NCI-H510A (cell line): ENCODE measurements at regions not wholly inside any gene's neighbourhood (a gene's known extent, or its start where the extent isn't known, plus 50 kb on each side); places are given as distances from the start of the nearest gene placed in this dataset.
A peak's percentile ranks its signal among the peaks of the same experiment; 100 is the strongest.

Experiments
- DNase-seq: peaks from one replicate; lab custom pipeline; 2025; lab: John Stamatoyannopoulos, UW

DNA sequence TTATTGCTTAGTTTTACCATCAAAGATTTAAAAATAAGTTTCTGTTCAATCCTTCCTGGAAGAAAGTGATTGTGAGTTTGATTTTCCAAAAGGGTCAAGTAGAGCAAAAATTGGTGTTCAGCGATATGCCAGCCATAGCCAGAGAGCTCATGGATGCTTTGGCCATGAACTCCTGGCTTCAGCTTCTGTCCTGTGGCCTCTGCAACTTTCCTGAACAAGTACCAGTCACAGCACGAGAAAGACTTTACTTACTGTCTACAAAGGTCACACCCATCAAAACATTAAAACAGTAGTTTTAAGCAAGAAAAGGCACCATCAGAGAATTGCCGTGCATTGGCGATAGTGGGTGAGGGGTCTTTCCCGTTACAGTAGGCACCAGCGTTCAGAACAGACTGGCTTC, 753.0 kb upstream of the SGCG start:
- DNase-seq: no peak

DNA sequence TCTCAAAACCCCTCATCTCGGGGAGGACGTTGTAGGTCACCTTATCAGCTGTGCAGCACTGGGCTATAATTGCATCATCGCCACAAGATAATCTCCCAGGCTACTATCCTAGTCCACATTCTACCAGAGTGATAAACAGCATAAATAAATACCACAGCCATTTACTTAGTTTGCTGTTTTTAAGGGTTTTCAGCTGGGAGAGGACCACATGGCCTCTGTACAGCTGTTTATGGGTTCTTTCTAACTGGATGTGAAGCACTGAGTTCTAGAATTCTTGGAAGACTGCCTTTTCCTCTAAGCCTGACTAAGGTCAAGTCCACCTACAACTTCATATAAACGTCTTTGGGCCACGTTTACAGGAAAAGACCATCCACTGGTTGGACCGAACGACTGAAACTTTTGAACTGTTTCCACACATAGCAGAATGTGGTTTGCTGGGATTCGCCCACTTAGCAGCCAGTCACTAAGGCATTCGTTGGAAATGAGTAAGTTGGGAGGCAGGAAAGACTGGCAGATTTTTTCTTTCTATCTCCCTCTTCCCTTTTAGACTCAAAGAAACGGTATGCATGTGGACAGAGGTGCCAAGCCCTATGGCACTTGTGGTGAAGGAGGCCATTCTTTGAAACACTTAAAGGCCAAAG, 752.5 kb upstream of the SGCG start:
- no peak for DNase-seq

DNA sequence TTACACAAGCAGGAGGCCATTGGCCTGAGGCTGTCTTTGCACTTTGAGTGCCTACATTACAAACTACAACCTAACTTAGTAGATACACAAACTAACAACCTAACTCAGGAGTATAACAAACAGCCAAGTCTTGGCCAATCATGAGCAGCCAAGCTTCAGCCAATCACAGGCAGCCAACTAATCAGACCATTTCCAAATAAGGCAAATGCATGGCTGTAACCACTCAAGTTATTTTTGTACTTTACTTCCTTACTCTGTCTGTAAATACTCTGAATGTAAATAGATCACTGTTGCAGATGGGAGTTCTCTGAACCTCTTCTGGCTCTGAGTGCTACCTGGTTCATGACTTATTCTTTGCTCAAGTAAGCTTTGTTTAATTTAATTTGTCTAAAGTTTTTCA, 748.1 kb upstream of the SGCG start:
- no peak for DNase-seq

DNA sequence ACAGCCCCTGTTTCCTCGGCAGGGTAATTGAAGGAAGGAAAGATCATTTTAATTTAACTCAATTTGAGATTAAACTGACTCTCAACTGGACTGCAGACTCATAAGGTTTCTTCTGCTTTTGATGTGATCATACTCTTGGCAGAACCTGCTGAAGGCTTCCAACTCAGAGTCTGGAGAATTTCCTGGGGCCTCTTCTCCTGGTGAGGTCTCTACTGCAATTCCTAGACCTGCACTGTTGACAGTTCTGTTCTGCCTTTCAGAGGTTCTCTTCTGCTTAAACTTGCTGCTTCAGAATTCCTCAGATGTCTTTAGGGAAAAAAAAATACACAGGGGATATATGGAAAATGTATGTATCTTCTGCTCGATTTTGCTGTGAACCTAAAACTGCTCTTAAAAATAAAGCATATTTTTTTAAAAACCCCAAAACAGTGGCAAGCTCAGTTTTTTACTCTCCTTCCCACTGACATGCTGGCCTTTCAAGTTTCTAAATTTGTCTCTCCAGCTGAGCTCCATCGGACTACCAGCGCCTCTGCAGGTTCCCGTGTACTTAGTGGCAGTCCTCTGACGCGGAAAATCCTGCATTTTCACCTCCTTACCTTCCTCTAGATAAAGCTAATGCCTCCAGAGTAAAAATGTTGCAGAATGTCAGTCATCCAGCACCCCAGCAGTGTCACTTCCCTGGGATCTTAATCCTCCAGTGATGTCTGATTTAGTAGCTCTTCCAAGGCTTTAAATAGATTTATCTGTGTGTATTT, 733.5 kb upstream of the SGCG start:
- no peak for DNase-seq

DNA sequence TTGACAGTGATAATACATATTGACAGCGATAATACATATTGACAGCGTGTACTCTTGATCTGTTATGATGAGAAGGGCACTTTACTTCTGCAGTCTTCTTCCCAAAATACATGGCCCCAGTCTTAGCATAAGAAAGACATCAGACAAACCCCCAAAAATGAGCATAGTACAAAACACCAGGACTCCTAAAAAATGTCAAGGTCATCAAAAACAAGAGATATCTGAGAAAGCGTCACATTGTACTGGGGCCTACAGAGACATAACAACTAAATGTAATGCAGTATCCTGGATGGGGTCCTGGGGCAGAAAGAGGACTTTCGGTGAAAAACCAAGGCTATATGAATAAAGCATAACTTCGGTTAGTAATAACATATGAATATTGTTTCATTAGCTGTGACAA, 731.5 kb upstream of the SGCG start:
- no peak for DNase-seq

DNA sequence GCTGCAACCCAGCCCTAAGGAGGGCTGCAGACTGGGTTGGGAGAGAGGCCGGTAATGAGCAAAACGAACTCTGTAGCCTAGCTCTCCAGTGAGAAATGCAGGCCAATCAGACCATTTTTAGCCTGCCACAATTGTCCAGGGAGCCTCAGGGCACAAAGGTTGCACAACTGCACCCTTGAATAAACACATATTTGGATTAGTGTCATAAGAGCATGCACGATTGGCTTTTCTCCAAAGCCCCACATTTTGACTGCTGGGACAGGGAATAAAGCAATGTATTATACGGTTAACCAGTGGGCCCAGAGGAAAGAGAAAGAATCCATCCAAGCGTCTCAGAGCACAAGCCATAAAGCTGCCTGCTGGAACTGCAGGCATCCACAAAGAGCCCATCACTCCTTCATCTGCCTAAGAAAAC, 729.4 kb upstream of the SGCG start:
- DNase-seq: no peak

DNA sequence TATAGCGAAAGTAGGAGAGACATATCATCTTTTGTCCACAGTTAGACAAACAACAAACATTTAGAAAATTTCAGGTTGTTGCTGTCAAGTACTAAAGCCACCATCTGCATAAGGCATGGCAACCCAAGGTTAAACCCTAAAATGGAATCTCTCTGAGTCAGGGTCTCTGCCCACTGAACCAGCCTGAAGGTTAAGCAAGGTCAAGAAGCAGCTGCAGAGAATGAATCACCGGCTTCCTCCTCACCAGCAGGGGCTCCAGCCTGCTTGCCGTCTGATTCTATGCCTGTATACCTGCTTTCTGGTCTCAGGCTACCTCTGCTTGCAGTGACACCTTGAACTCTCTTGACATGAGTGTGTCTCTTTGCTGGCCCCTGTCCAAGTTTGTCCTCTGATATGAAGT, 726.2 kb upstream of the SGCG start:
- no peak for DNase-seq

DNA sequence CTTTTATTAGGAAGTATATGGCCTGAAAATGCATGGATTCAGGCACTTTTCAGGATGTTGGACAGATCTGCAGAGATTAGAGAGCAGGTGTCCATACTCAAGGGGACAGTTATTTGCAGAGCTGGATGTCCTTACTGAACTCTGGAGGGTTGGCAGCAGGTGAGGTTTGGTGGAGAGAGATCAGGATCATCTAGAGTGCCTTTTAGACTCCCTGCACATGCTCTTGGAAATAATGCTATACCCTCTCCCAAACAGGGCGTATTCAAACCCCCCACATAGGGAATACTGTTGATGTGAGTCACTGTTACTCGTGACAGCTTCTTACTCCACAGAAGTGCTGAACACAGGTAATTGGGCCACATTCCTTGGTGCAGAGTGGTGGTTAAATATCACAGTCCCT, 725.7 kb upstream of the SGCG start:
- peak; percentile 22 for DNase-seq

DNA sequence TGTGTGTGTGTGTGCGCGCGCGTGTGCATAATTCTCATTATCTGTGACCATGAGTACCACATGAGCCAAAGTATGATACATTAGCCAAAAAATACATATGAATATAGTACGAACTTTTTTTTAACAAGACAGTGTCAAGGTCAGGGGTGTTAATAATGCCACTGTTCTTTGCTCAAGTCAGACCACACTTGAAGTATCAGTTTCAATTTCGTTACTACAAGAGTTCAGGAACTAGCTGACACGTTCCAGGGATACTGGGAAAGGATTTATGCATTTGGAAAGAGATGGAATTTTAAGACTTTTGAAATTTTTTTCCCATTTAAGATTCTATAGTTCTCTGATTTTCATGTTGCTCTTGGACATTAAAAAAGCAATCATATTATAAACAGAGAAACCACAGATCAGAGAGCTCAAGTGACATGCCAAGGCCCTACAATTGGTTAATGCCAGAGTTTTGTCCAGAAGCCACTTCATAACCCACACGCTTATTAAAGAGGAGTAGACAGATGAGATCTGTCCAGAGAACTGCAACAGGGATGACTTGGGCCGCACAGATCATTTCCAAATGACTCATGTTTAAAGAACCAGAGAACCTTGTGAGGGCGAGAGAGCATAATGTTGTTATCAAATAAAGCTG, 718.8 kb upstream of the SGCG start:
- DNase-seq: no peak

DNA sequence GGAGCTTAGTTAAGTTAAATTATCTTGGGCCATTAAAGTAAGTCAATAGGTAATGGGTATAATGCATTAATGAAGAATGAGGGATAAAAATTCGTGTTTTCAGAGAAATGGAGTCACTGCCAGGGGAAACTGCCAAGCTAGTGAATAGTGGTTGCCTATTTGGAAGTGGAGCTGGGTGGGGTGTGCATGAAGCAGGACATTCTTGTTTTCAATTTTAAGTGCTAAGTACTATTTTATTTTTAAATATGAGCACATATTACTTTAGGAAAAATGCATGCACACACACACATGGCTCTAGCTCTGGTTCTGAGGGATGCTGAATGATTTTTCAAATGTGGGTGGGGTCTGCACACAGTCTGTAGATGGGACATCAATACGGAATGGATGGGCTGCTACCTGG, 717.7 kb upstream of the SGCG start:
- DNase-seq: no peak

DNA sequence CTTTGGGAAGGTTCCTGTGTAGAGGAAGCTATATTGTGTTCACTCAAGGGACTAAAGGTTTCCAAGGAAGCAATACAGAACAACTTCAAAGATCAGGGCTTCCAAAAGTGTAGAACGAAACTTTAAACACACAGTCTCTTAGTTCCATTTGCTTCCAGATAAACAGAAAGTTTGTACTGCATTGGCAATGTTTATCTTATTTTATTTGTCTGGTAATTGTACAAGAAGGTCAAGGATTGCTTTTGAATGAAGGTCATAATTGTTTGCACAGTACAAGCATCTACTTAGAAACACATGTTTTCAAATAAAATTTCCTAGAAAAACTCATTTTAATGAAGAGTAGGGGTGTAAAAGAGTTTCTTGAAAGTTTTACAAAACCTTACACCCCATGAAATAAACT, 712.7 kb upstream of the SGCG start:
- no peak for DNase-seq

DNA sequence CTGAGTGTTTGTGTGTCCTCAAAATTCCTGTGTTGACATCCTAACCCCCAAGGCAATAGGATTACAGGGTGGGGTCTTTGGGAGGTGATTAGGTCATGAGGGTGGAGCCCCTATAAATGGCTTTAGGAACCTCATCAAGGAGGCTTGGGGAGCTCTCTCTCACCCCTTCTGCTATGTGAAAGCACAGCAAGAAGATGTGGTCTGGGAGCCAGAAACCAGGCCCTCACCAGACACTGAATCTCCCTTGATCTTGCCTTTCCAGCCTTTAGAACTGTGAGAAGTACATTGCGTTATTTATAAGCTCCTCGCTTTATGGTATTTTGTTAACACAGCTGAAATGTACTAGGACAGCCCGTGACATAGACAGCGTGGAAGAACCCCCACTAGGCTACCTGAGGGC, 712.0 kb upstream of the SGCG start:
- no peak for DNase-seq

DNA sequence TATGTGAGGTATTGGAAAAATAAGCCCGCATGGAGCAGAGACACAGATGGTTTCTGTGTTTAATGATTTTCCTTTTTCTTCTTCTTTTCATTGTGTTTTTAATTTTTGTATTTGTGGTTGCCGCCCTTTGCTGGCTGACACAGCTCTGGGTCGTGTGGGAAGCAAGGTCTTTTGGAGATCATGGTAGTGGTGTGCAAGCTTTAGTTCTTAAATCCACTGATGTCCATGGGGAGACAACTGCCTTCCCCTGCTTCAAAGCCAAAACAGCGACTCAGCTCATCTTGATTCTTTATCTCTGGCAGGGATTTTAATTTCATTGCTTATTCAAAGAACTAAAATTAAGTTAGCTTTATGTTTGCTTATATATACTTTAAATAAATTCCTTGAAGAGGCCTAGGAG, 711.3 kb upstream of the SGCG start:
- no peak for DNase-seq

DNA sequence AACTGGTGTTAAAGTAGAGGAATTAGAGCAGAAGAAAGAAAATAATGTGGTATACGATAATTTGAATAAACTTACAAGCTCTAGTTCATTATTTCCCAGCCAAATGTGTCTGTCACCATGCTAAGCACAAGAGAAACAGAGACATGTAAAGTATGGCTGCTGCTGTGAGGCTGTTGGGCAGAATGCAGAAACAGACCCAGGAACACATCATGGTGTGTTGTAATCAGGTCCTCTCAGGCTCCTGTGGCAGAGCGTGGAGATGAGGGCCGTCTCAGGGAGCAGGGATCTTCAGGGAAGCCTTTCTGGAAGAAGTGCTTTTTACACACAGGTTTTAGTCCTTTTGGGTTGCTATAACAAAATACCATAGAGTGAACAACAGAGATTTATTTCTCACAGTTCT, 710.7 kb upstream of the SGCG start:
- DNase-seq: no peak

DNA sequence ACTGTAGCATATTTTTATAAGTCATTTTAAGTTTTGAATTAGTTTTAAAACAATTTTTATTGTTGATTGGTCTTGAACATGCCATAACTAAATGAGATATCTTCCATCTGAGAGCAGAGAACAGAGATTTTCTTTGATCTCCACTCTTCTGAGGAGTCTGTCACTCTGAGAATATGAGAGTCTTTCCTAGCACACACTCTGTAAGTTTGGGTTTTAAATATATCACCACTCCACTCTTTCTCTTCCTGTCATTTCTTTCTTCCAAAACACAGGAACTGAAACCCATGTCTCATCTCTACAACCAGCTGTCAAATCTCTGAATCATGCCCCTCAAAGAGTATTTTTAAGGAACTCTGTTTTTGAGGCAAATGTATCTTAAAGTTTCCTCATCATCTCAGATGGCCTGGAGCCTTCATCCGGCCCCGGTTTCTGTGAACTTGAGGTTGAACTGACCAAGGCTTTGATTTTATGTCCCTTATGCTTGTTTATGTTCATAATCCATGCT, 698.2 kb upstream of the SGCG start:
- no peak for DNase-seq

DNA sequence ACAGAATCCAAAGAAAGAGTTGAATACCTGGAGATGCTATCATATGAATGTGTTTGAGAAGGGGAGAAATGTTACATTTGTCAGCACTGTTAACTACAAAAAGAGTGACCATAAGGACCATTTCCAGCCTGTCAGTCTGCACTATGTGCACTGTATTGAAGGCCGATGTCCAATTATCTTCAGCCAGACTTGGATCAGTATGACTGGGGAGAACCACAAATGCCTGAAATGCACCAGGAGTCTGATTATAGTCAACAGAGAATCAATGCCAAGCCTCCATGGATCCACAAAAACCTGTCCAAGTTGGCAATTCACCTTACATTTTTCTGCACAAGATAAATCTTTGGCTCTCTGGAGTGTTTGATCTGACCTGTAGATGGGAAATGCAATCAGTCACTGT, 697.5 kb upstream of the SGCG start:
- no peak for DNase-seq

DNA sequence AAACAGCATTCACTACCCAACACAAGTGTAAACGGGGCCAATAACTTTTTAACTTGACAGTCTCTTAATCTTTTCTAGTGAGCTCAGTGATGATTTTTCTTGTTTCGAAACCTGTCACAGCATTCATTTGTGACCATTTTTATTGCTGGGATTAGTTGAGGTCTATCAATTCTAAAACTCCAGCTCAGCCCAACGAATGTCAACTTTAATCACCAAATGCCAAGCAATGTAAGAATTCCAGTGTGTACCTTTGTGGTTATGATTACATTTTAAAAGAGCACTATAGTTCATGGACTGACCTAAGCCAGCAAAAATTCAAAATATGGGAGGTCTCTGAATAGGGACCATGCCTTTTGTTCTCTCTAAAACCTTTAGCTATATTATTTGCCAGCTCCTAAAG, 694.3 kb upstream of the SGCG start:
- DNase-seq: no peak

DNA sequence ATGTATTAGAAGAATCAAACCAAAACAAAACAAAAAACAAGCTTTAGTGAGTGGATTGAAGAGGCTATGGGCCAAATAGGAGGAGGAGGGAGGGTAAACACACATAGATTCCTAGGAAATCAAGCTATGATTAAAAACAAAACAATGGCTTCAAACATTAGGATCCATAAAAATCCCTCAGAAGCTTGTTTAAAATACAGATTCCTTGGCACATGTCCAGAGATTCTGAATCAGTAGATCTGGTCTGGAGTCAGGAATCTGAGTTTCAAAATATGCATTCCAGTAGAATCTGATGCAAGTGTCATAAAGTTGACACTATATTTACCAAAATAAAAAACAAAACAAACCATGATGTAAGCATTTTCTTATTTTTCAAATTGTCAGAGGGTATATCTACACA, 692.8 kb upstream of the SGCG start:
- DNase-seq: no peak

DNA sequence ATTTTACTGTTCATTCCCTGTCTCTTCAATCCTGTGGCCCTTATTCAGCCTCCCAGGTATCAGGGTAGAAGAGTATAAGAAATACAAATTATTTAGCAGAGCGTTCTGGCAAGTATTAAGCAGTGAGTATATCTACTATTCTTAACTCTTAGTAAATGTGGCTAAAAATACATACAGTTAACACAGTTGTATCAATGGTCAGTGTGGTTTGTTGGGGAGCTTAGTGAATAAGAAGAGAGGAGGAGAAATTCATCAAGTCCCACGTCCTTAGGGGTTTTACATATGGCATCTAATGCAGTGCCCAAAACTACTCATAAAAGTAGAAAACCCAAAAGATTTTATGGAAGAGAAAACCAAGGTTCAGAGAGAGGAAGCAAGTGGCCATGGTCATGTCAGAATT, 691.0 kb upstream of the SGCG start:
- no peak for DNase-seq

DNA sequence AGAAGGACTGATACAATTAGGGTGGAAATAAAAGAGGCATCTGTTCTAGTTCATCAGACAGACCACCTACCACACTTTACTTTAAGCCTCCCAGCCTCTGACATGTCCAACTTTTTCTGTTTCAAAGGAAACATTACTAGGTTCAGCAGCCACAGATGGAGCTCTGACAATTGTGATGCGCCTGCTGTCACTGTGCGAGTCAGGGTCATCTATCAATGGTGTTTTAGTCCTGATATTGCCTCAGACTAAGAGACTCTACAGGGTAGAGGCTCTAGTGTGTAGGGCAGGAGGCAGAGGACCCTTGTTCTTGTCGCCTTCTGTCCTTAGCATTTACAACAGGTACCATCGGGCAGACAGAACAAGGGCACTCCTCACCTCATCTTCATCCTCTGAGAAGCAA, 685.0 kb upstream of the SGCG start:
- no peak for DNase-seq

DNA sequence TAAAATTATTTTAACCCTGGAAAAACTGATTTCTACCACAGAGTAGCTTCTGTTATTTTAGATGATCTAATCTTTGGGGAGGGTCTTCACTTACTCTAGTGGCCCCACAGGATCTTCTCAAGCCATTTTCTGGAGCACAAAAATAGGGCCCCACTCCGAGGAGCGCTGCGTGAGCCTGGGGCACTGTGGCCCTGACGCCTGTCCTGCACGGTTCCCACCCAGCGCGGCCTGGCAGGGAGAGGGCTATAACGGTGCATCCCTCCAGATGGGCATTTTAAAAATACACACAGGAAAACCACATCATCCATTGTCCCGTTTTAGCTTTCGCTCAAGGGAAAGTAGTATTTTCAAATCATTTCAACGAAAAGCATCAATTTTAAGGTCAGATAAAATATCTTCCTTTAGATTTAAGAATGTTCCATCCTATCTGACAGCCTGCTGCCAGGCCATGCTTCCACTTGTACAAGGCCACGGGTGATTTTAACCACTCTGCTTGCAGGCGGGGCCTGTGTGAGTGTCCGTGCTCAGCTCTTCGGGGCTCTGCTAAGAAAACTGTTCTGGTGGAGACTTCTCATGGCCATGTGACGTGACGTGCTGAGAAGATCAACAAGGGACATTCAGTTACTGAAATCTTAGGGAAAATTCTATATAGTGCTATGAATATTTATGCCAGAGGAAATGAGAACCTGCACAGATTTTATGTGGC, 683.8 kb upstream of the SGCG start:
- no peak for DNase-seq

DNA sequence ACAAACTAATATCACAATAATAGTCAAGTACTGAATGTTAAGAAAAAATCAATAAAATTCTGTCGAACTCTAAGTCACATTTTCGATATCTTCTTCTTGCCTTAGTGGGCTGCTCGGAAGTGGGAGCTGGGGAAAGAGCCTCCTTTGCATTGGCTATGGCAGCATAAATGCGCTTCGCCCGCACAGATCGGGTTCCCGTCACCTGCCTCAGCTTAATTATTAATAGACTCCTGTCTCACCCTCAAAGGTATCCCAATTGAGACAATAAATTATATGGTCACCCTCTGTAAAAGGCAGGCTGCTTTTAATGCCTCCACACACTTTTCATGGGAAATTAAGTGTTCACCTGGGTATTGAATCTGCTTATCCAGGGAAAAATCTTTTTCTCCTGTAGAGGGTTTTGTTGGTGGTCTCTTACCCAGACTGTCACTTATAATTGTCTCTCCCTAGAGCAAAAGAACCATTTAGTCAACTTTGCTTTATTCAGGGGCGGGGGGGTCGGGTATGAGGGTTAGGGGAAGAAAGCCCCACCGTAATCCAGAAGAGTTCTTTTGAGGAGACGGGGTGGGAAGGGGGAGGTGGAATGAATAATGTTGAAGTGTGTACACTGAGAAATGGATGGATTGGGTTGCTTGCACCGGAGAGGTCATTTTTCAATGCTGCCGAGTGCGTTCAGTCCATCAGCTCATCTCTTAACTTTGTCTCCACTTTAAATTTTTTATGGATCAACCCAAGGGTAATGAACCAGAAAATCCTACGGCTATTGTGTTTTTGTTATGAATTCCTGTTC, 682.6 kb upstream of the SGCG start:
- no peak for DNase-seq
